ENCODE measurements at regions not wholly inside any gene's neighbourhood (a gene's known extent, or its start where the extent isn't known, plus 50 kb on each side); places are given as distances from the start of the nearest gene placed in this dataset.

DNA sequence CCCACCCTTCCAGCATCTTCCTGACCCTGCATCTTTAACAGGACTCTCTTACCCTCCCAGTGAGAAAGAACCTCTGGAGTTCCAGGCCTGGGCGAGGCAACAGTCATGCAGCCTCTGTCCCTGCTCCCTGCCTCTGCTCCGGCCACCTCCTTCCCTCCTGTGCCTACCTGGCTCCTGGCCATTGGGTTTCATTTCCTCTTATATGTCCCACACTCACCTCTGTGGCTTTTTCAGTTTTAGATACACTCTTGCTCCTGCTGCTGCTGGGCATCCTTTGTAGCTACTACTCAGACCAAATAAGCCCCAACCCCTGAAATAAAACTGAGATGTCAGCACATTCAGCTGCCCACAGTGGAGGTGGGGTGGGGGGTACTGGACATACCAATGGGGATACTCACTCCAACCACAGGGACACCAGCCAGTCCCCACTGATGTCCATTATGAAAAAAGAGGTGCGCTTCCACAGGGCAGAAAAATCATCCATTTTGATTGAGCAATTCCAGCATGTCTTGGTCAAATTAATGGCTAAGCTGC lies 99.1 kb upstream of the NRXN3 start:
- Mint-ChIP-seq H3K27me3 (no peaks in the 10 kb centered on the region), H3K4me3 (no peak overlapping the region), H3K9me3 (no peaks in the 10 kb centered on the region), H3K27ac (no peak overlapping the region), H3K36me3 (ENCODE audit: low read depth) (no peaks in the 10 kb centered on the region), H3K4me1 (ENCODE audit: low read depth) (no peaks in the 10 kb centered on the region)
- TF ChIP-seq CTCF (IDR thresholded peaks at IDR 0.05) = no peak
- CTCF ChIA-PET = no interaction called here
- DNase-seq (no peak), ATAC-seq (no peak)
- intact Hi-C loops (cut with micrococcal nuclease) = no loop called here
- POLR2A ChIA-PET = no interaction called here

- H3K4me1 Mint-ChIP-seq (ENCODE audit: low read depth) = no peaks in the 10 kb centered on the region
- no peaks in the 10 kb centered on the region for H3K9me3 Mint-ChIP-seq
- H3K36me3 Mint-ChIP-seq (ENCODE audit: low read depth) = no peaks in the 10 kb centered on the region
- ChIA-PET CTCF (interaction anchor here (0.7 to 0.8 kb wide), 2 partner anchors 16 to 211 kb away, joined by 3 read pairs; no protein-coding TSS in a partner anchor), POLR2A (no interaction called here)
- intact Hi-C loops (cut with micrococcal nuclease) = no loop called here
- DNase-seq = no peak
- no peak for ATAC-seq
- no peak overlapping the region for H3K27ac Mint-ChIP-seq
- H3K4me3 Mint-ChIP-seq = no peak overlapping the region
- no peaks in the 10 kb centered on the region for H3K27me3 Mint-ChIP-seq
- no peak for TF ChIP-seq CTCF (IDR thresholded peaks at IDR 0.05)
Observed at GRCh38 chr14:78073028-78073427, 97.1 kb upstream of the NRXN3 start.

- no peaks in the 10 kb centered on the region for H3K36me3 Mint-ChIP-seq (ENCODE audit: low read depth)
- no peak overlapping the region for H3K4me3 Mint-ChIP-seq
- H3K27ac Mint-ChIP-seq = no peak overlapping the region
- H3K4me1 Mint-ChIP-seq (ENCODE audit: low read depth) = no peaks in the 10 kb centered on the region
- POLR2A ChIA-PET = interaction anchor here (0.6 kb wide), 1 partner anchor 446 kb away, joined by 3 read pairs; no protein-coding TSS in a partner anchor
- H3K9me3 Mint-ChIP-seq = no peaks in the 10 kb centered on the region
- DNase-seq (no peak), ATAC-seq (no peak)
- intact Hi-C loops (cut with micrococcal nuclease) = no loop called here
- CTCF ChIA-PET = no interaction called here
- H3K27me3 Mint-ChIP-seq = no peaks in the 10 kb centered on the region
- TF ChIP-seq CTCF (IDR thresholded peaks at IDR 0.05) = no peak
Observed at GRCh38 chr14:78074561-78074960, 95.6 kb upstream of the NRXN3 start.

- ChIA-PET CTCF (no interaction called here), POLR2A (interaction anchor here (0.6 kb wide), 1 partner anchor 446 kb away, joined by 3 read pairs; no protein-coding TSS in a partner anchor)
- no peak for ATAC-seq
- no peak overlapping the region for H3K4me3 Mint-ChIP-seq
- no peaks in the 10 kb centered on the region for H3K27me3 Mint-ChIP-seq
- intact Hi-C loops (cut with micrococcal nuclease) = no loop called here
- TF ChIP-seq CTCF (IDR thresholded peaks at IDR 0.05) = no peak
- DNase-seq = no peak
- H3K36me3 Mint-ChIP-seq (ENCODE audit: low read depth) = no peaks in the 10 kb centered on the region
- no peaks in the 10 kb centered on the region for H3K9me3 Mint-ChIP-seq
- H3K4me1 Mint-ChIP-seq (ENCODE audit: low read depth) = no peaks in the 10 kb centered on the region
- H3K27ac Mint-ChIP-seq = no peak overlapping the region
Observed at GRCh38 chr14:78075033-78075432, 95.1 kb upstream of the NRXN3 start.

DNA sequence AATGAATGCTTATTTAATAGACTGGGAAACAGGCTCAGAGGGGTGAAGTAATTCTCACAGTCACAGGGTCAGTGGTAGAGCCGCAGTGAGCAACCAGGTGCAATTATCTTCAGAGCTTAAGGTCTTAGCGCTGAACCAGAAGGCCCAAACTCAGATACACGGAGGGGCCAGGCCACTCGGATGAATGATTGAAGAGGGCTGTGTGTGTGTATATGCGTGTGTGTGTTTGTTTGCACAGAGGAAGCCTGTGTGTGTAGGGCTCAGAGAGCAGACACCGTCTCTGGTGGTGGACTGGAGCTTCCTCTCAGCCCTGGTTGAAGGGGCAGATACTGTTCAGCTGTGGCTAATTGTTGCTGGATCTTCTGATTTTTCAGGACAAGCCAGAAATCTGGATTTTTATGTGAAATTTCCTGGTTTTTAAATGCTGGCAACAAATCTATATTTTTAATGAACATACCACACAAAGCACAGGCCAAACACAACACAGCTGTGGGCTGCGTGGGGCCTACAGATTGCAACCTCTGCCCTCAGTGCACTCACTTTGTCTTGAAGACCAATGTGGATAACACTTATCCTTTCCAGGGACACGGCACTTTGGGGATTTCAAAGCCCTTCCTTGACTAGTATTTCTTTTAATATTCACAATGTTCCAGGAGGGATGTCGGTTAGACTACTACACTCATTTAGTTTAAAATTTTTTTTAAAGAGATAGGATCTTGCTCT lies 94.5 kb upstream of the NRXN3 start:
- POLR2A ChIA-PET = no interaction called here
- H3K9me3 Mint-ChIP-seq = no peaks in the 10 kb centered on the region
- intact Hi-C loops (cut with micrococcal nuclease) = no loop called here
- no peak overlapping the region for H3K4me3 Mint-ChIP-seq
- H3K36me3 Mint-ChIP-seq (ENCODE audit: low read depth) = no peaks in the 10 kb centered on the region
- H3K4me1 Mint-ChIP-seq (ENCODE audit: low read depth) = no peaks in the 10 kb centered on the region
- DNase-seq (no peak), ATAC-seq (no peak)
- no peaks in the 10 kb centered on the region for H3K27me3 Mint-ChIP-seq
- TF ChIP-seq CTCF (IDR thresholded peaks at IDR 0.05) = no peak
- CTCF ChIA-PET = no interaction called here
- no peak overlapping the region for H3K27ac Mint-ChIP-seq

Data from activated CD8-positive, alpha-beta T cell treated with anti-CD3 and anti-CD28 coated beads for 36 hours (primary cell).